HL-60 (cell line): ENCODE measurements at regions not wholly inside any gene's neighbourhood (a gene's known extent, or its start where the extent isn't known, plus 50 kb on each side); places are given as distances from the start of the nearest gene placed in this dataset.

ENCODE experiments used
- POLR2AphosphoS5 ChIP-seq: IDR thresholded peaks from 2 replicates; pipeline ENCODE4 v1.6.1; 2012; ENCODE audit warnings: low read depth
- TF ChIP-seq, protein P1 (sequence below): IDR thresholded peaks from one replicate; pipeline ENCODE4 v1.5.1; 2011; ENCODE audit warnings: low read length, control low read depth, inconsistent platforms; ENCODE audit not compliant: insufficient read depth
- TF ChIP-seq, protein P2 (sequence below): IDR thresholded peaks from 2 replicates; pipeline ENCODE4 v1.6.1; 2012; ENCODE audit warnings: low read depth; ENCODE audit not compliant: insufficient replicate concordance

DNA sequence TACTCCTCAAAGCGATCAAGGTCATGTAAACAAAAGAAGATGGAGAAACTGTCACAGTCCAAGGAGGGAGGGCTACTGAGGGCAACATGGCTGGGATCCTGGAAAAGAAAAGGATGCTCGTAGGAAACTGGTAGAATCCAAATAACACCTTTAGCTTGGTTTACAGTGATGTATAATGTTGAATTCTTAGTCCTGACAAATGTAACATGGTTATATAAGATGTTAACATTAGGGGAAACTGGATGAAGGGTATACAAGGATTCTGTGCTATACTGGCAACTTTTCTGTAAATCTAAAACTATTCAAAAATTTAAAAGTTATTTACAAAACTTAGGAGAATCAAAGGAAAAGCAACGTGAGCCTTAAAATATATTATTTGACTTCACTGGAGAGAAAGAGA lies 257.0 kb downstream of the TTC32 start:
- TF ChIP-seq, protein P1, sequence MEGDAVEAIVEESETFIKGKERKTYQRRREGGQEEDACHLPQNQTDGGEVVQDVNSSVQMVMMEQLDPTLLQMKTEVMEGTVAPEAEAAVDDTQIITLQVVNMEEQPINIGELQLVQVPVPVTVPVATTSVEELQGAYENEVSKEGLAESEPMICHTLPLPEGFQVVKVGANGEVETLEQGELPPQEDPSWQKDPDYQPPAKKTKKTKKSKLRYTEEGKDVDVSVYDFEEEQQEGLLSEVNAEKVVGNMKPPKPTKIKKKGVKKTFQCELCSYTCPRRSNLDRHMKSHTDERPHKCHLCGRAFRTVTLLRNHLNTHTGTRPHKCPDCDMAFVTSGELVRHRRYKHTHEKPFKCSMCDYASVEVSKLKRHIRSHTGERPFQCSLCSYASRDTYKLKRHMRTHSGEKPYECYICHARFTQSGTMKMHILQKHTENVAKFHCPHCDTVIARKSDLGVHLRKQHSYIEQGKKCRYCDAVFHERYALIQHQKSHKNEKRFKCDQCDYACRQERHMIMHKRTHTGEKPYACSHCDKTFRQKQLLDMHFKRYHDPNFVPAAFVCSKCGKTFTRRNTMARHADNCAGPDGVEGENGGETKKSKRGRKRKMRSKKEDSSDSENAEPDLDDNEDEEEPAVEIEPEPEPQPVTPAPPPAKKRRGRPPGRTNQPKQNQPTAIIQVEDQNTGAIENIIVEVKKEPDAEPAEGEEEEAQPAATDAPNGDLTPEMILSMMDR = no peak
- TF ChIP-seq POLR2AphosphoS5 = no peak
- TF ChIP-seq, protein P2, sequence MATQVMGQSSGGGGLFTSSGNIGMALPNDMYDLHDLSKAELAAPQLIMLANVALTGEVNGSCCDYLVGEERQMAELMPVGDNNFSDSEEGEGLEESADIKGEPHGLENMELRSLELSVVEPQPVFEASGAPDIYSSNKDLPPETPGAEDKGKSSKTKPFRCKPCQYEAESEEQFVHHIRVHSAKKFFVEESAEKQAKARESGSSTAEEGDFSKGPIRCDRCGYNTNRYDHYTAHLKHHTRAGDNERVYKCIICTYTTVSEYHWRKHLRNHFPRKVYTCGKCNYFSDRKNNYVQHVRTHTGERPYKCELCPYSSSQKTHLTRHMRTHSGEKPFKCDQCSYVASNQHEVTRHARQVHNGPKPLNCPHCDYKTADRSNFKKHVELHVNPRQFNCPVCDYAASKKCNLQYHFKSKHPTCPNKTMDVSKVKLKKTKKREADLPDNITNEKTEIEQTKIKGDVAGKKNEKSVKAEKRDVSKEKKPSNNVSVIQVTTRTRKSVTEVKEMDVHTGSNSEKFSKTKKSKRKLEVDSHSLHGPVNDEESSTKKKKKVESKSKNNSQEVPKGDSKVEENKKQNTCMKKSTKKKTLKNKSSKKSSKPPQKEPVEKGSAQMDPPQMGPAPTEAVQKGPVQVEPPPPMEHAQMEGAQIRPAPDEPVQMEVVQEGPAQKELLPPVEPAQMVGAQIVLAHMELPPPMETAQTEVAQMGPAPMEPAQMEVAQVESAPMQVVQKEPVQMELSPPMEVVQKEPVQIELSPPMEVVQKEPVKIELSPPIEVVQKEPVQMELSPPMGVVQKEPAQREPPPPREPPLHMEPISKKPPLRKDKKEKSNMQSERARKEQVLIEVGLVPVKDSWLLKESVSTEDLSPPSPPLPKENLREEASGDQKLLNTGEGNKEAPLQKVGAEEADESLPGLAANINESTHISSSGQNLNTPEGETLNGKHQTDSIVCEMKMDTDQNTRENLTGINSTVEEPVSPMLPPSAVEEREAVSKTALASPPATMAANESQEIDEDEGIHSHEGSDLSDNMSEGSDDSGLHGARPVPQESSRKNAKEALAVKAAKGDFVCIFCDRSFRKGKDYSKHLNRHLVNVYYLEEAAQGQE = no peak
